ENCODE measurements at regions not wholly inside any gene's neighbourhood (a gene's known extent, or its start where the extent isn't known, plus 50 kb on each side); places are given as distances from the start of the nearest gene placed in this dataset.

GRCh38 chr18:78779996-78780718 lies 199.5 kb upstream of the SALL3 start:
- no peak overlapping the region for H3K9ac ChIP-seq
- no peaks in the 10 kb centered on the region for H3K27me3 ChIP-seq (ENCODE audit: insufficient read depth, low read depth)
- H3K27ac ChIP-seq: no peak overlapping the region
- no peaks in the 10 kb centered on the region for H4K20me1 ChIP-seq (ENCODE audit: insufficient read depth)
- H2AFZ ChIP-seq (ENCODE audit: low read depth): no peak overlapping the region
- no peaks in the 10 kb centered on the region for H3K36me3 ChIP-seq (ENCODE audit: insufficient read depth)
- H3K4me2 ChIP-seq: no peak overlapping the region
- no peaks in the 10 kb centered on the region for H3K4me1 ChIP-seq (ENCODE audit: low read depth, poor library complexity, severe bottlenecking)
- no peaks in the 10 kb centered on the region for H3K79me2 ChIP-seq (ENCODE audit: insufficient read depth, low read depth)
- no peak overlapping the region for H3K4me3 ChIP-seq (IDR thresholded peaks at IDR 0.05; ENCODE audit: insufficient read depth, low read depth, low read length)
- no peak for TF ChIP-seq CTCF (conservative IDR thresholded peaks at IDR 0.05; ENCODE audit: low read depth, low read length)

GRCh38 chr18:78780719-78781600 lies 198.7 kb upstream of the SALL3 start:
- Histone ChIP-seq H3K27ac (no peak overlapping the region), H2AFZ (ENCODE audit: low read depth) (no peak overlapping the region), H3K9ac (no peak overlapping the region), H3K4me2 (no peak overlapping the region), H3K36me3 (ENCODE audit: insufficient read depth) (no peaks in the 10 kb centered on the region), H3K4me1 (ENCODE audit: low read depth, poor library complexity, severe bottlenecking) (no peaks in the 10 kb centered on the region), H3K27me3 (ENCODE audit: insufficient read depth, low read depth) (no peaks in the 10 kb centered on the region), H3K4me3 (IDR thresholded peaks at IDR 0.05; ENCODE audit: insufficient read depth, low read depth, low read length) (no peak overlapping the region), H4K20me1 (ENCODE audit: insufficient read depth) (no peaks in the 10 kb centered on the region), H3K79me2 (ENCODE audit: insufficient read depth, low read depth) (no peaks in the 10 kb centered on the region)
- no peak for TF ChIP-seq CTCF (conservative IDR thresholded peaks at IDR 0.05; ENCODE audit: low read depth, low read length)

- Histone ChIP-seq H3K27ac (no peak overlapping the region), H3K79me2 (ENCODE audit: insufficient read depth, low read depth) (no peaks in the 10 kb centered on the region), H3K9ac (no peak overlapping the region), H3K4me2 (no peak overlapping the region), H3K27me3 (ENCODE audit: insufficient read depth, low read depth) (no peaks in the 10 kb centered on the region), H3K36me3 (ENCODE audit: insufficient read depth) (no peaks in the 10 kb centered on the region), H2AFZ (ENCODE audit: low read depth) (no peak overlapping the region), H4K20me1 (ENCODE audit: insufficient read depth) (no peaks in the 10 kb centered on the region), H3K4me1 (ENCODE audit: low read depth, poor library complexity, severe bottlenecking) (no peaks in the 10 kb centered on the region), H3K4me3 (IDR thresholded peaks at IDR 0.05; ENCODE audit: insufficient read depth, low read depth, low read length) (no peak overlapping the region)
- TF ChIP-seq CTCF (conservative IDR thresholded peaks at IDR 0.05; ENCODE audit: low read depth, low read length): no peak
Measured at GRCh38 chr18:78781601-78781960, 198.0 kb upstream of the SALL3 start.

- H3K27ac ChIP-seq: no peak overlapping the region
- no peaks in the 10 kb centered on the region for H3K27me3 ChIP-seq (ENCODE audit: insufficient read depth, low read depth)
- H3K4me1 ChIP-seq (ENCODE audit: low read depth, poor library complexity, severe bottlenecking): no peaks in the 10 kb centered on the region
- no peaks in the 10 kb centered on the region for H3K36me3 ChIP-seq (ENCODE audit: insufficient read depth)
- no peak overlapping the region for H2AFZ ChIP-seq (ENCODE audit: low read depth)
- TF ChIP-seq CTCF (conservative IDR thresholded peaks at IDR 0.05; ENCODE audit: low read depth, low read length): no peak
- no peaks in the 10 kb centered on the region for H4K20me1 ChIP-seq (ENCODE audit: insufficient read depth)
- no peak overlapping the region for H3K9ac ChIP-seq
- no peak overlapping the region for H3K4me2 ChIP-seq
- H3K4me3 ChIP-seq (IDR thresholded peaks at IDR 0.05; ENCODE audit: insufficient read depth, low read depth, low read length): no peak overlapping the region
- no peaks in the 10 kb centered on the region for H3K79me2 ChIP-seq (ENCODE audit: insufficient read depth, low read depth)
Measured at GRCh38 chr18:78782951-78783563, 196.6 kb upstream of the SALL3 start.

Data from KMS-11 (cell line).